ENCODE measurements at regions not wholly inside any gene's neighbourhood (a gene's known extent, or its start where the extent isn't known, plus 50 kb on each side); places are given as distances from the start of the nearest gene placed in this dataset.
"Not testable (repeated sequence)": the region's sequence is repeated elsewhere in the genome, so short reads cannot be mapped to it uniquely, and the experiment has no call there.

DNA sequence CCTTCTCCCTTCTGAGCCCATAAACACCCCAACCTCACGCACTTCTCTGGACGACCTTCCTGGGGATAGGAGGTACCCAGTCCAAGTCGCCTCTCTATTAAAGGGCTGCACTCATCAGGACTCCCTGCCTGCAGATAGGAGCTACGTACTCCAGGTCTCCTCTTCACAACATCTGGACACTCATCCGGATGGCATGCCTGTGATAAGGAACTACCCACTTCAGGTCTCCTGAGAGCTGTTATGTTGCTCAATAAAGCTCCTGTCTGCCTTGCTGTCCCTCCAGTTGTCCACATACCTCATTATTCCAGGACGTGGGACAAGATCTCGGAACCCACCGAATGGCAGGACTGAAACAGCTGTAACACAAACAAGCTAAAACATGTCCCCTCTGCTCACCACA is 548.0 kb downstream of the TBC1D32 start:
- no peak for DNase-seq

DNA sequence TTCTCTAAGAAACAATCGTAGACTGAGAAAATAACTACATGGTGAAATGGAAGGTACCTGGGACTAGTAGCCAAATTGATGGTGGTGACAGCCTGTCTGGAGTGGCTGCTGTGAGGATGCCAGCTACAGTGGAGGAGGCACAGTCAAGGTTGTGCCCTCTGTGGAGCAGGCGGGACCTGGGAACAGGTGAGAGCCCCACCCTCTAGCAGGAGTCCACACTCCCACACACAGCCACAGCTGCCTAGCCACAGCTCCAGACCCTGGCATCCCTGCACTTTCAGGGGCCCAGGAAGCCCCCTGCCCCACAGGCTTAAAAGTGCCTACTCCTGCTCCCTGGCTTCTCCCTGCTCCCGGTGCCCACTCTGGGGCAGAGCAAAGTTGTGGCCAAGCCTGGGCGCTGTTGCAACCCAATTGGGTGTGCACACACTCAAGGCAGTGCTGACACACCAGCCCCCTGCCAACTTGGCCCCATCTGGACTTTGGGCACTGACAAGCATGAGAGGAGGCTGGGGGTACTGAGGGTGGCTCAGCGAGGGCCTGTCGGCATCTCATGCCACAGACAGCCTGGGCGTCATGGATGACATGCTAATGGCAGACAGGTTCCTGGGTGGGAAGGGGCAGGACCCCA is 548.7 kb downstream of the TBC1D32 start:
- no peak for DNase-seq

DNA sequence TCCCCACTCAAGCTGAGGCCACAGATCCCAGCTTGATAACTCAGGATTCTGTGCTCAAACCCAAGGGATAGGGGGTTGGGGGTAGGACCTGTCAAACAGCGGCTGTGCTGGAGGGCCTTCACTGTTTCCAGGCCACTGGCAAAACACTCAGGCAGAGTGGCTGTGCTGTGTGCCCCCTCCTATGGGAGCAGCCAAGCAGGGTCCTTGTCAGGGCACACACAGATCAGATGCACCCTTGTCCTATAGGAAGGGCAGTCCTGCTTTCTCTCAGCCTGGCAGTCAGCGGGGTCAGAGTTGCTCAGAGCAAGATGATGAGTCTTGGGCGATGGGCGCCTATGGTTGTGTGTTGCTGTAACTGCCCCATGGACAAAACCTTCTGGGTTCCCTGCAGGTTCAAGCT is 554.8 kb downstream of the TBC1D32 start:
- DNase-seq, result no peak

DNA sequence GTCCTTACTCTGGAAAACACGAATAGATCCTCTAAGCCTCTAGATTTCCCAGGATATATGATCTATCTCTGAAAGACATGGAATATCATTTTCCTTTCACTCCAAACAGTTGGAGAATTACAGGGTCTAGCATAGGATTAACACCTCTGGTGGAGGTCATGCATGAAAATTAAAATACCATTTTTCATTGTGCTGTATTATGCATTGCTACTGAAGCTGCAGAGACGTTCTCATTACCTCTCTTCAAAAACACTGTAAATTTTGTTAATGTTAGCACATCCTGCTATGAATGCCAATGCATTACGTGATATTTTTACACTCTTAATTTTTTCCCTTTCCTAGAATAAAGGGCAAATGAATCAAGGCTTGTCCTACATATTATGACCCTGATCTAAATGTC is 558.6 kb downstream of the TBC1D32 start:
- DNase-seq, result no peak

DNA sequence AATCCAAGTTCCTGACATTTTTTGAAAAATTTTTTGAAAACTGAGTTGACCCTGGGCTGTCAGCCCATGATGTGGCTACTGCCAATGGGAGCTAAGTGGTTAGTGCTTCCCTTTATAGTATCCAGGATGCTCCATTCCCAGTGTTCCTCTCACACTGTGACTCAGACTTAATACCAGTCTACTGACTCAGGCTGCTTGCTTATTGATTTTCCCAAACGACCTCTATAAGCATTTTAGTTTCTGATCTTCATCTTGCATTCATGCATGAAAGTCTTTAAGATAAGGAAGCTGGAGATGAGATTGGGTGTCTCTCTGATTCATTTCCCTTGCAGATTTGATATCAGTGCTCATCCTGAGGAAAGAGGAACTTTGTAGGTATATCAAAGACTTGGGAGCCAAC is 560.0 kb downstream of the TBC1D32 start:
- no peak for DNase-seq

DNA sequence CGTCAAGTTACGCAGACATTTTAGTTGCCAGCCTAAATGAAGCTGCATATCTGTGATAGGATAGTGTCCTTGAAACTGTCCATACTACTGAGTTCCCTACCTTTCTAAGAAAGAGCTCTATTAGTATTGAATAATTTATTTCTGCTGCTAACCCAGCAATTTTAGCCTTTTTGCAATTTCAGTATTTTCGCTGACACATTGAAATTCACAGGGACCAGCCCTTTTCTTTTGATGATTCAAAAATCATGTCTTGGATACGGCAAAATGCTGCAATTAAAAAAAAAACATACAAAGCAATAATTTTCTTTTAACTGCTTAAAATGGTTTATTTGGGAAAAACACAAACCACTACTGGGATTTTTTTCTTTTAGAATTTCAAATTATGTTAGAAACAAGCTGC is 563.3 kb downstream of the TBC1D32 start:
- no peak for DNase-seq

DNA sequence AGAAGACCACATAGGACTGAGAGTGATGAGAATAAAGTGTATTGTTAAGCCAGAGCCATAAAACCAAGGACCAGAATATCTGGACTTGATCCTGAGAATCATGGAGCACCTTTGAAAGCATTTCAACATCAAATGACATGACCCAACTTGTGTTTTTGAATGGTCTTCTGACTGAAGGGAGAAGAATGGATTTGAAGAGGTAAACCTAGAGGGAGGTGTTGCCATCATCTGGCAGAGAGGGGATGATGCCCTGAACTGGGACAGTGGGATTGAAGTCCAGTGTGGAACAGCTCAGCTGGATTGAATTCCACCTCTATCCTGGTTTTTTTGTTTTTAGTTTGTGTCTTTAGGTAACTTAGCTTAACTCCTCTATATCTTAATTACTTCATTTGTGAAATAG is 570.0 kb downstream of the TBC1D32 start:
- no peak for DNase-seq

DNA sequence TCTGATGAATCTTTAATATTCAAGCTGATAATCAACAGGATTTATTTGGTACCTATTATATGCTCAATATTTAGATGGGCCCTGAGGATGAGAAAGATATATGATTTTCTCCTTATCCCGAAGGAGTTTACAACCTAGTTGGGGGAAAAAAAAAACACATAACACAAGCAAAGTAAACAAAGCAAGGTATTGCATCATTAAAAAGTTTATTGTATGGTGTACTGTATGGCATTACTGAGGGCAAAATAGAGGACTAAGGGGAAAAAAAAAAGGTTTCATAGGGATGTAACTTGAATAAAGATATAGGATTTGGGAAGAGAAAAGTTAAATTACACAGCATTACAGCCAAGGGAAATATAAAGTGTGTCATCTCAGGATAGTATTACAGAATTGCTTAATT is 574.7 kb downstream of the TBC1D32 start:
- no peak for DNase-seq

DNA sequence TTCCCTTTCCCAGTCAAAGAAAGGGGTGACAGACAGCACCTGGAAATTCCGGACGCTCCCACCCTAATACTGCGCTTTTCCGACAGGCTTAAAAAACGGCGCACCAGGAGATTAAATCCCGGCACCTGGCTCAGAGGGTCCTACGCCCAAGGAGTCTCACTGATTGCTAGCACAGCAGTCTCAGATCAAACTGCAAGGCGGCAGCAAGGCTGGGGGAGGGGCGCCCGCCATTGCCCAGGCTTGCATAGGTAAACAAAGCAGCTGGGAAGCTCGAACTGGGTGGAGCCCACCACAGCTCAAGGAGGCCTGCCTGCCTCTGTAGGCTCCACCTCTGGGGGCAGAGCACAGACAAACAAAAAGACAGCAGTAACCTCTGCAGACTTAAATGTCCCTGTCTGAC is 585.7 kb downstream of the TBC1D32 start:
- DNase-seq, result not testable (repeated sequence)

DNA sequence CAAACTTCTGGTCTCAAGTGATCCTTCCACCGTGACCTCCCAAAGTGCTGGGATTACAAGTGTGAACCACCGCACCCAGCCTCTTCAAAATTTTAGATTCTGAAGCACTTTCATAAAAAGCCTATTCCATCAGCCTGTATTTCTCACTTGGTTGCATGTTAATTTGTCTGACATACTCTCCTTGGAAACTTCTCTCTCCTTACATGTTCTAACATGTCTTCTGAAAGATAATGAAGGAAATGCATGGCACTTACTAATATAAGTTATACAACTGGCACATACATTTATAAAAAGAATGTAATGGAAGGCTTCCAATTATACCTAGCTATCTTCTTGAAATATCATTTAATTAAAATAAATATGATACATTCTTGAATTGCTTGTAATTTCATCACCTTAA is 597.5 kb downstream of the TBC1D32 start:
- DNase-seq, result no peak

DNA sequence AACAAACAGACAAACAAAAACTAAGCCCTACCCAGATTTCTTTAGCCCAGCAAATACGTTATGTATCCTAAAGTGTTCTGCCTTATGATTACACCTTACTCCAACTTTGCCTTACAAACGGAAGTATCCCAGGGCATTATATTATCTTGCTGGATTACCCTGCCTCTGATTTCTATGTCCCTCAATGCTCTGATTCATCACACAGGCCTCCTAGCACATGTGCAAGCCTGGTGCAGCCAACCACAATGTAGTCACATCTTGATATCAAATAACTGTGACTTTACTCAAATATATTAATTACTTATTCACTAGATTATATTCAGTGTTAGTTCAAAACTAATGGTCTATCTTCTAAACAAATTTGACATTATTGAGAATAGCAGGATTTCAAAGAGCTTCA is 598.6 kb downstream of the TBC1D32 start:
- no peak for DNase-seq

DNA sequence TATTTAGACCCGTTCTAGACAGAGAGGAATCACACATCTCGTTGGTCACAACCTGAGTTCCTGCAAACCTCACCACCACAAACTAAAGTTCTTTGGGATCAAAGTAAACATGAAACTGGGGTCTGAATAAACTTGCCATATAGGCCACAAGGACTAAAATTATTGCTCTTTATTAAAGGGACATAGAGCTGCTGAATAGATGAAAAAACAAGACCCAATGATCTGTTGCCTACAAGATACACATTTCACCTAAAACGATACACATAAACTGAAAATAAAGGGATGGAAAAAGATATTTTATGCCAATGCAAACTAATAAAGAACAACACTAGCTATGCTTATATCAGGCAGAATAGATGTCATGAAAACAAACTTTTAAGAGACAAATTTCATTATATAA is 623.0 kb downstream of the TBC1D32 start:
- DNase-seq, result no peak

DNA sequence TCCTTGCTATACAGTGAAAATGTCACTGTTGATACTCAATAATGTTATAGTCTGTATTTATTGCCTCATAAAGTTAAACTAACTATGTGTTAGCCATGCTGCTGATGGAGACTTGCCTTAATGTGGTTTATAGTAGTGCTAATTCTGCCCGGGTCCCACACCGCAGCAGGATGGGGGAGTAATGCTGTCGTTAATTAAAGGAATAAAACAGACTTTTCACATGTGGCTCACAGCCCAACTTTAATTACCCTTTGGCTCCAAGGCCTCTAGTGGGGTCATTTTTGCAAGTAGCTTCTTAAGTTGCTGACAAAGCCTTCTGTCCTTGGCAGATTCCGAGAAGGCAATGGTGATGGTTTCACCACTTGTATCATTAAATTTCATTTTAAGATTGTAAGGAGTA is 634.3 kb downstream of the TBC1D32 start:
- DNase-seq, result no peak

DNA sequence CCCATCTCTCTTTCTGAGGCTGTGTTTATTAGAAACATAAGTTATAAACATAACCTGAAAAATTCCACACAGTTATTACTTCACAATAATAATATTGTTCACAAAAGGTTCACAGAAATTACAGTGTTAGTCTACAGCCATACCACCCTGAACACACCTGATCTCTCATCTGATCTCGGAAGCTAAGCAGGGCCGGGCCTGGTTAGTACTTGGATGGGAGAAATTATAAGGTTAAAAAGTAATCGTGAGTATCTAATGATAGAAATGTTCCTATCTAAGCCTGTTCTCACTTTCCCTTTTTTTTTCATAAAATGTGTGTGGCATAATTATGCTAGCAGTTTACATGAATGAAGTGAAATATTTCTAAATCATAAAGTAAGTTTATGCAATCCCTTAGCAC is 647.8 kb downstream of the TBC1D32 start:
- no peak for DNase-seq

DNA sequence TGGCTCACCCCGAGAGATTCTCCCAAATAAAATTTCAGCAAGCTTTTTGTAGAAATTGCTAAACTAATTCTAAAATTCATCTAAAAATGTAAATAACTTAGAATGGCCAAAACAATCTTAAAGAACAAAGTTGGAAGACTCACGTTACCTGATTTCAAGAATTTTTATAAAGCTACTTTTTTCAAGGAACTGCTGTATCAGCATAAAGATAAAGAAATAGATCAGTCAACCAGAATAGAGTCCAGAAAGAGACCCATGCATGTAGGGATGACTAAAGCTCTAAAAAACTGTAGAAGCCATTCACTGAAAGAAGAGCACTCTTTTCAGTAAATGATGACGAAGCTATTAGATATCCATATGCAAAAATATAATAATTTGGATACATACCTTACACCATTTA is 652.1 kb downstream of the TBC1D32 start:
- DNase-seq, result no peak

DNA sequence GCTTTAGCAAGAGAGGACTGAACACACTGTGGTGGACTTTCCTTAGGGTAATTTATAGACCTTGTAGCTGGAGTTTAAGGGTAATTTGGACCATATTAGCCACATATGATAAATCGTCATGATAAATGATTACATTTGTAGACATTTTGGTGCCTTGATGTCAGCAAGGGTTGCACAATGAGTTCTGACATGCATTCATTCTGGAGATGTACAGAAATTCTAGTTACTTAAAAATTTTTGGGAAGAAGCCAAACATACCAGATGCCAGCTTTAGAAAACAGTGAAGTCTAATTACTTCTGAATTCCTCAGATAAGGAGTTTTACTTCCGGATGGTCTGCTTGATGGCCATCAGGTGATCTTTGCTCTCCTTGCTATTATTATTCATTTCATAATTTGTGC is 653.1 kb downstream of the TBC1D32 start:
- DNase-seq, result no peak

DNA sequence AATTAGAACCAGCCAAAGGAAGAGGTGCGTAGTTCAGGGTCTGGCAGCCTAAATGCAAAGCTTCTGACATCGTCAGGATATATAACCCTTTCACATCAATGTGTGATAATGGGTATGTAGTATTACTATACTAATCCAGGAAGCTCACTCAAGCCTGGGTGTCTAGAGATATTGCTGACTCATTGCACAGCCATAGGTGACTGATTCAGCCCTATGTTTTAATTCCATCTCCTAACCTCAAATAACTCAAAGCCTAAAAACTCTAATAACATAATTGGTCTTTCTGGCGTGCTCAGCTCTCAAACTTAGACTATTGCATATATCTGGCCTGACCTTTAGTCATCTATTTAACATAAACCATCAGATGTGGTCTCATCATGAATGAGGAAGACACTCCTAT is 658.4 kb downstream of the TBC1D32 start:
- DNase-seq, result no peak

DNA sequence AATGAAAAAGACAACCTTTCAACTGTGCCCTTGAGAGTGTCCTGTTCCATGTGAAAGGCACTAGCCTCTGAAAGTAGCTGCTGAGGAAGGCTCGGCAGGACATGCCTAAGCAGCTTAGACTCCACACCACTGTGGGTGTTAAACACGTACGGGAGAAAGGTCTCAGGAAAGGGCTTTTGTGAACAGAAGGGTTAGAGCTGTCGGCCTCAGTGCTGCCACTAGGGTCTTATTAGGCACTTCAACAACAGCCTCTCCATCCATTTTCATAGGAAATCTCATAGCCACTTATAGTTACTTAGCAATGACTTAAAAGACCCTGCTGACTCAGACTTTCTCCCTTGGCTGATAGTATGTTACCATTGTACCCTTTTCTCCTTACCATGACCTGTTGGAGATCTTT is 662.8 kb downstream of the TBC1D32 start:
- DNase-seq, result no peak

DNA sequence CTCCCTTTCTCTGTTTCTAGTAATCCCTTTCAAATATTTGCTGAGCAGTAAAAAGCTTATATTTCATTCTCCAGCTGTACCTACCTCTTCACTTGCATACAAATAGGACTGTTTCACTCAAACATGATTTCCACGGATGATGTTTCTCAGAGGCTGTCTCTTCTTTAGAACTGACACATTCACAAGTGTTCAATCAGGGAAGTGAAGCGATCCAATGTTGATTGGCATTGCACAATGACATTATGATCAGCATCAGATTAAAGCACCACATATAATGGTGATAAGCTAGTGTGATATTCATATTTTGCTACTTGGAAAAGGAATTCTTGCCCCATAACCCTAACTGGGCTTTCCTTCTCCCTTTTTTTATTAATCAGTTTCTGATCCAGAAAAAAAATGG is 681.8 kb downstream of the TBC1D32 start:
- DNase-seq, result no peak

DNA sequence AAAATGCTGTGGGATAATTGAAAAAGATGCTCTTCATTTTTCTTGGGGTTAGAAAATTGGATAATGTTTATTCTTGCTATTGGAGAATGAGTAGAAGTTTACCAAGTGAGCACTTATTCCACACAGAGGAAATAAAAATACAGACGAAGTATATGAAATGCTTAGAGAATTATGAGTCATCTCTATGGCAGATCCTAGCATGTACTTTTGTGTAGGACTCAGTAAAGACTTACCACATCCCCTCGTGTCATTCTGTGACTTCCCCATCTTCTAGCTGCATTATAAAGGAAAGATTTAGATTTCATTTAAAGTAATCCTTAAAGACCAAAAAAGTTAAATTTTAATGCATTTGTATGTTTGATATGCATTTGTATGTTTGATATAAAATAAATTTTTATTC is 685.6 kb downstream of the TBC1D32 start:
- no peak for DNase-seq

DNA sequence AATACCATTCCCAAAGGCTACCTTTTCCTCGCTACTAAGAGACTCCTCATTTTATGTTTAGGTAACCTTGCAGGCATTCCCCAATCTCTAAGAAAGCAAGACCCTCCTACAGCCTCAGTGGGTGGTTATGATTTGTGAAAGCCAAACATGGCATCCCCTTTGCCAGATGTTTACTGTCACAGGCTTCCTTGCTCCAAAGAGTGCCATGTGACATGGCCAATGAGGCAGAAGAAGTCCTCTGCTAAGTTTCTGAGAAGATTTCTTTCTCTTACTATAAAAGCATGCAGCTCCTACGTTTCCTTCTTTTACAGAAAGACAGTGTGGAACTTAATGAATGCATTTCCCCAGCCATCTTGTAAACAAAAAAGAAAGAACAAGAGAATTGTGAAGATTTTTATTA is 688.2 kb downstream of the TBC1D32 start:
- DNase-seq, result no peak

DNA sequence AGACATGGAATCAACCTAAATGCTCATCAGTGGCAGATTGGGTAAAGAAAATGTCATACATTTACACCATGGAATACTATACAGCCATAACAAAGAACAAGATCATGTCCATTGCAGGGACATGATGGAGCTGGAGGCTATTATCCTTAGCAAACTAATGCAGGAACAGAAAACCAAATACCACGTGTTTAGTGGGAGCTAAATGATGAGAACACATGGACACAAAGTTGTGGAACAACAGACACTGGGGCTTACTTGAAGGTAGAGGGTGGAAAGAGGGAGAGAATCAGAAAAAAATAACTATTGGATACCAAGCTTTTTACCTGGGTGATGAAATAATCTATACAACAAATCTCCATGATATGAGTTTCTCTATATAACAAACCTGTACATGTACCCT is 701.3 kb downstream of the TBC1D32 start:
- no peak for DNase-seq

DNA sequence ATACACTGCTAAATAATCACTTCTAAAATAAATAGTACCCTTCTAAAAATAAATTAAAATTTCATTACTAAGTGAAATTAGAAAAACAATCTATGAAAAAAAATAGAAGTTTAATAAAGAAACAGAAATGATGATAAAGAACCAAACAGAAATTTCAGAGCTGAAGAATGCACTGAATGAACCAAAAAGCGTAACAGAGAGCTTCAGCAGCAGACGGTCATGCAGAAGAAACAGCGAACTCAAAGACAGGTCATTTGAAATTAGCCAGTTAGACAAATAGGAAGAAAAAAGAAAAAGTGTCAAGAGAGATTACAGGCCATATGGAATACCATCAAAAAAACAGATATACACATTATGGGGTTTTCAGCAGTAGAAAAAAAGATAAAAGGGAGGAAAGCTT is 706.7 kb downstream of the TBC1D32 start:
- no peak for DNase-seq

DNA sequence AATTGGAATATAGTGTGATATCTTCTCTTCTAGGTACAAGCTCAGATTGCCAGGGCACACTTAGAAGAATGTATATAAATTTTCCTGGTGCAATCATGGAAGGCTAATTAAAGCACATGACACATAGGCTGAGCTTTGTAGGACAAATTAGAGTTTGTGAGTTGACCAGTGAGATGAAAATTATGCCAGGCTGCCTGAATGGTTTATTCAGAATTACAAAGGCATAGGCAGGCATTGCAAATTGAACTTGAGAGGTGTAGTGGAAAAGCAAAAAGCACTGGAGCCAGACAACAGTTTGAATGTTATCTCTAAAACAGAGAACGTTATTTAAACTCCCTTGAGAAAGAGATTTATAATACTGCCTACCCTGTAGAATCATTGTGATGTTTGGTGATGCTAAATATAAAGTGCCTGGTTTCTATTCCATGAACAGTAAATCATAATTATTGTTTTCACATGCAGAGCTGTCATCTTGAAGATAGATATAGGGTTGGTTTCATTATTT is 712.1 kb downstream of the TBC1D32 start:
- no peak for DNase-seq

DNA sequence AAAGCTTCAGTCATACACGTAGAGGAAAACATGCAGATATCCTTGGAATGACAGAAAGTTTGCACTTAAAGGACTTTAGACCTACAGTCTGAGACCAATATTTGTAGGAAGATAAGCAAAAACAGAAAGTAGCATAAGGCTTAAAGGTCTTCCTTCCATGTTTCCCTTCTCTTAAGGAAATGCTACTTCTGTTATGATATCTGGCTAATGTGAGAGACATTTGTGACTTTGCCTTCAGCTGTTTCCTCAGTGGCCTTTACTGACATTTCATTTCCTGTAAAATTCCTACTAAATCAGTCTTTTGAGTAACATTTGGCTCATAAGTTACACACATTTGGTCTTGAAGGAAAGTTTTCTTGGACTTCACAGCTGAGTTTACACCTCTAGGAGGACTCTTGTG is 713.4 kb downstream of the TBC1D32 start:
- no peak for DNase-seq

DNA sequence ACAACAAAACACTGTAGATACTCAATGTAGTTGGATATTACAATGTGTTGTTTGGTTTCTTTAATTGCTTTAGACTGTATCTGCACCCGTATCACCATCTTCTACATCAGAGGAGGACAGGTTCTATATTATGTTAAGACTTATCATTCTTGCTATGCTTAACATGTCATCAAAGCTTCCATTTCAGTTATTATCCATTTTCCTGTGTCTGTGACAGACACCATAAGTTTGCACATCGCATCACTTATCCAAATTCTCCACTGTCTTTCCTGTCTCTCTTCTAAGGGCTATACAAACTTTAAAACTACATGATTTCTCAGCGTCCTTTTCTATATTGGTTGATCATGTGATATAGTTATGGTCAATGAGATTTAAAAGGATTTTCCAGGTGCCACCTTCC is 719.0 kb downstream of the TBC1D32 start:
- DNase-seq, result no peak
